ENCODE measurements at regions not wholly inside any gene's neighbourhood (a gene's known extent, or its start where the extent isn't known, plus 50 kb on each side); places are given as distances from the start of the nearest gene placed in this dataset.

GRCh38 chr15:98203872-98204660, 243.6 kb downstream of the ARRDC4 start:
- Mint-ChIP-seq H3K36me3 (ENCODE audit: insufficient read depth) (no peaks in the 10 kb centered on the region), H3K4me1 (ENCODE audit: low read depth in 2 of 2) (no peaks in the 10 kb centered on the region), H3K4me3 (no peak overlapping the region), H3K9me3 (peaks cover 0 to 2% of the 10 kb centered on the region in 2 donors), H3K27ac (no peak overlapping the region), H3K27me3 (no peaks in the 10 kb centered on the region)
- DNase-seq, result no peak
- ATAC-seq (replicated peaks), result no peak

DNA sequence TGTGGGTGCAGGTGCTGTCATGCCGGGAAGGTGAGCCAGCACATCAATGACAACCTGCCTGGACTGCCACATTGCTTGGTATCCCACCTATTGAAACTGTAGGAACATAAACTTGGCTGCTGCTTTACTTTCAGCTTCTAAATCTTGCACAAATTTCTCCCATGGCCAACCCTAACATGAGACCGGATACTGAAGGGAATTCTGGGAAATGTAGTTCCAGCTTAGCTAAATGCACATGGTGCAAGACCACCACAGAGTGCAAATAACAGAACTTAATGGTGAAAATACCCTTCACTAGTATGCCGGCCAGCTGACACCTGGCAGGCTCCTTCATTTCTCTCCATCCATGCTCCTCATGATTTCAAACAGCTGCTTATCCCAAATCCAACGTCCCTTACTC, 247.4 kb downstream of the ARRDC4 start:
- ATAC-seq (replicated peaks) (no peak), DNase-seq (no peak)
- no peak overlapping the region for H3K27ac Mint-ChIP-seq
- no peaks in the 10 kb centered on the region for H3K36me3 Mint-ChIP-seq (ENCODE audit: insufficient read depth)
- no peaks in the 10 kb centered on the region for H3K27me3 Mint-ChIP-seq
- H3K4me1 Mint-ChIP-seq (ENCODE audit: low read depth in 2 of 2), result no peaks in the 10 kb centered on the region
- peaks cover 2 to 8% of the 10 kb centered on the region in 2 donors for H3K9me3 Mint-ChIP-seq
- no peak overlapping the region for H3K4me3 Mint-ChIP-seq

- Mint-ChIP-seq H3K9me3 (peaks cover 1 to 8% of the 10 kb centered on the region in 2 donors), H3K4me3 (no peak overlapping the region), H3K4me1 (ENCODE audit: low read depth in 2 of 2) (no peaks in the 10 kb centered on the region), H3K36me3 (ENCODE audit: insufficient read depth) (no peaks in the 10 kb centered on the region), H3K27me3 (no peaks in the 10 kb centered on the region), H3K27ac (no peak overlapping the region)
- no peak for DNase-seq
- no peak for ATAC-seq (replicated peaks)
Measured at GRCh38 chr15:98213346-98213979, 253.0 kb downstream of the ARRDC4 start.

DNA sequence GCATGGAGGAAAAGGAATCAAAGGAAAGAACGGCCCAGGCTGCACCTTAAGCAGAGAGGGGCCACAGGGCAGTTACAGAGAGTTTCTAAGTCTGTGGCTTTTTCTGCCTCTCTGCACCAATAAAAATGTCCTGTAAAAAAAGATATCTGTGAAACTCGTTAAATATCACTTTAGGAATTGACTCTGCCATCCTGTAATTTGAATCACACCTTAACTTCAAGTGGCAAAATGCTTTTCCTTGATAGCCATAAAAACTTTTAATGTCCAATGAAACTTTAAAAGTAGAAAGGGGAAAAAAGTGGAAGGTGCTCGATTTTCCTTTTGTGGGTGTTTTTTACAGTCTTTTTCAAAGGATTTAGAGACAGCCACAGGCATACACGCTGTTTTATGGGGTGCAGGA, 255.7 kb downstream of the ARRDC4 start:
- ATAC-seq (replicated peaks), result no peak
- H3K27me3 Mint-ChIP-seq, result no peaks in the 10 kb centered on the region
- no peak overlapping the region for H3K4me3 Mint-ChIP-seq
- H3K36me3 Mint-ChIP-seq (ENCODE audit: insufficient read depth), result no peaks in the 10 kb centered on the region
- no peak overlapping the region for H3K27ac Mint-ChIP-seq
- no peak for DNase-seq
- peaks cover 1 to 7% of the 10 kb centered on the region in 2 donors for H3K9me3 Mint-ChIP-seq
- H3K4me1 Mint-ChIP-seq (ENCODE audit: low read depth in 2 of 2), result no peaks in the 10 kb centered on the region

DNA sequence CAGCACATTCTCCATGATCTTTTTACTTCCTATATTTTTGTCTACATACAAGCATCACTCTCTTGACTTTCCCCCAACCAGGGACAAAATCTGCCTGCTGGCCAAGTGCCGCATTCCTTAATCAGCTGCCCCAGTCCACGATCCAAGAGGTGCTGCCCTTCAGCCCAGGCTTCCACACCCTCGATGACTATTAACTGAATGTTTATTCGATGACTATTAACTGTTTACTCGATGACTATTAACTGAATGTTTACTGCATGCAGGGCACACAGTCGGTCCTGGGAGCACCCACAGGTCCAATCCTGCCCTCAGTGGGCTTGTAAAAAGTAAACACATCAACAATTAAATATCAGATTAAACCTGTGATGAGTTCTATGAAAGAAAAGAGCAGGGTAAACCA, 256.9 kb downstream of the ARRDC4 start:
- no peaks in the 10 kb centered on the region for H3K4me1 Mint-ChIP-seq (ENCODE audit: low read depth in 2 of 2)
- H3K36me3 Mint-ChIP-seq (ENCODE audit: insufficient read depth), result no peaks in the 10 kb centered on the region
- no peak overlapping the region for H3K27ac Mint-ChIP-seq
- H3K9me3 Mint-ChIP-seq, result peaks cover 0 to 1% of the 10 kb centered on the region in 2 donors
- ATAC-seq (replicated peaks) (no peak), DNase-seq (no peak)
- no peak overlapping the region for H3K4me3 Mint-ChIP-seq
- H3K27me3 Mint-ChIP-seq, result no peaks in the 10 kb centered on the region

DNA sequence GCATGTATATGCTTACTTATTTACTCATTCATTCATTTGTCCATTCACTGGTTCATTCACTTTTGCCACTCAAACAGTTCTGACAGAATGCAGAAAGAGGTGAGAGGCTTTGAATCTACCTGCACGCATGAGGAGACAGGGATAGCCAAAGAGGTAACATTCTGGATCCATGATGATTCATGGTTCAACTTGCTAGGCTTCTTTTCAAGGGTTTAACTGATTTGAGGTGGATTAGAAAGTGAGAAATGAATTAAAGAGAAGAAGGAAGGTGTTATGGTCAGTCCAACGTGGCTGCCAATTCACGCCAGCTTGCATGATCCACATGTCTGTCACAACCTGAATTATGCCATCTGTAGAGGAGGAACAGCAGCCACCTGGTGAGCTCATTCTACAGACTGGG, 260.6 kb downstream of the ARRDC4 start:
- H3K27me3 Mint-ChIP-seq, result no peaks in the 10 kb centered on the region
- no peaks in the 10 kb centered on the region for H3K4me1 Mint-ChIP-seq (ENCODE audit: low read depth in 2 of 2)
- no peaks in the 10 kb centered on the region for H3K36me3 Mint-ChIP-seq (ENCODE audit: insufficient read depth)

DNA sequence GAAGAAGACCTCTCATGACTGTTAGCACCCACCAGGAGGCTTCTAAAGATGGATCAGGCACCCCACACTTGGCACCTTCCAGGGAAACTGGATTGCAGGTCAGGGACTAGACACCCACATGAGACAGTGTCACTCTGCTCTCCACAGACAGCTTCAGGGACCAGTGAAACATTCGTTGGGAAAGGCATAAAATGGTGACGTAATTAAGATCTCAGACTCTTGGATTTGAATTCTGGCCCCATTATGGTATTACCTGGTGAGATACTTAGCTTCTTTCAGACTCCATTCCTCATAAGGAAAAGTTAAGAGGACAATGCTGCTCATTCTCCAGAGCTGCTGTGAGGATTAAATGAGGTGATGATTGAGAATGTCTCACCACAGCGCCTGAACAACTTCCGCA, 261.1 kb downstream of the ARRDC4 start:
- peaks cover 0 to 1% of the 10 kb centered on the region in 2 donors for H3K9me3 Mint-ChIP-seq
- no peak overlapping the region for H3K27ac Mint-ChIP-seq
- ATAC-seq (replicated peaks) (no peak), DNase-seq (no peak)
- H3K27me3 Mint-ChIP-seq, result no peaks in the 10 kb centered on the region
- no peaks in the 10 kb centered on the region for H3K4me1 Mint-ChIP-seq (ENCODE audit: low read depth in 2 of 2)
- no peaks in the 10 kb centered on the region for H3K36me3 Mint-ChIP-seq (ENCODE audit: insufficient read depth)
- H3K4me3 Mint-ChIP-seq, result no peak overlapping the region

More for the DNA sequence above, 260.6 kb downstream of the ARRDC4 start:
- no peak for DNase-seq
- Mint-ChIP-seq H3K9me3 (peaks cover 0 to 1% of the 10 kb centered on the region in 2 donors), H3K27ac (no peak overlapping the region), H3K4me3 (no peak overlapping the region)
- ATAC-seq (replicated peaks), result no peak

GRCh38 chr15:98226149-98226548, 265.6 kb downstream of the ARRDC4 start:
- Mint-ChIP-seq H3K27me3 (no peaks in the 10 kb centered on the region), H3K9me3 (peaks cover 0 to 2% of the 10 kb centered on the region in 2 donors), H3K4me3 (no peak overlapping the region), H3K36me3 (ENCODE audit: insufficient read depth) (no peaks in the 10 kb centered on the region), H3K4me1 (ENCODE audit: low read depth in 2 of 2) (no peaks in the 10 kb centered on the region), H3K27ac (no peak overlapping the region)
- DNase-seq (no peak), ATAC-seq (replicated peaks) (no peak)

GRCh38 chr15:98226578-98226977, 266.1 kb downstream of the ARRDC4 start:
- Mint-ChIP-seq H3K4me1 (ENCODE audit: low read depth in 2 of 2) (no peaks in the 10 kb centered on the region), H3K27me3 (no peaks in the 10 kb centered on the region), H3K36me3 (ENCODE audit: insufficient read depth) (no peaks in the 10 kb centered on the region), H3K9me3 (peaks cover 0 to 2% of the 10 kb centered on the region in 2 donors), H3K27ac (no peak overlapping the region), H3K4me3 (no peak overlapping the region)
- ATAC-seq (replicated peaks) (no peak), DNase-seq (no peak)

- Mint-ChIP-seq H3K27ac (no peak overlapping the region), H3K36me3 (ENCODE audit: insufficient read depth) (no peaks in the 10 kb centered on the region), H3K27me3 (no peaks in the 10 kb centered on the region), H3K4me3 (no peak overlapping the region), H3K4me1 (ENCODE audit: low read depth in 2 of 2) (no peaks in the 10 kb centered on the region), H3K9me3 (peaks cover 3% of the 10 kb centered on the region in 2 donors)
- DNase-seq, result no peak
- no peak for ATAC-seq (replicated peaks)
Measured at GRCh38 chr15:98228846-98229245, 268.3 kb downstream of the ARRDC4 start.

GRCh38 chr15:98230975-98231374, 270.5 kb downstream of the ARRDC4 start:
- H3K36me3 Mint-ChIP-seq (ENCODE audit: insufficient read depth), result no peaks in the 10 kb centered on the region
- no peak for ATAC-seq (replicated peaks)
- no peaks in the 10 kb centered on the region for H3K27me3 Mint-ChIP-seq
- H3K4me1 Mint-ChIP-seq (ENCODE audit: low read depth in 2 of 2), result no peaks in the 10 kb centered on the region
- H3K4me3 Mint-ChIP-seq, result no peak overlapping the region
- H3K9me3 Mint-ChIP-seq, result peaks cover 3 to 5% of the 10 kb centered on the region in 2 donors
- no peak for DNase-seq
- no peak overlapping the region for H3K27ac Mint-ChIP-seq

DNA sequence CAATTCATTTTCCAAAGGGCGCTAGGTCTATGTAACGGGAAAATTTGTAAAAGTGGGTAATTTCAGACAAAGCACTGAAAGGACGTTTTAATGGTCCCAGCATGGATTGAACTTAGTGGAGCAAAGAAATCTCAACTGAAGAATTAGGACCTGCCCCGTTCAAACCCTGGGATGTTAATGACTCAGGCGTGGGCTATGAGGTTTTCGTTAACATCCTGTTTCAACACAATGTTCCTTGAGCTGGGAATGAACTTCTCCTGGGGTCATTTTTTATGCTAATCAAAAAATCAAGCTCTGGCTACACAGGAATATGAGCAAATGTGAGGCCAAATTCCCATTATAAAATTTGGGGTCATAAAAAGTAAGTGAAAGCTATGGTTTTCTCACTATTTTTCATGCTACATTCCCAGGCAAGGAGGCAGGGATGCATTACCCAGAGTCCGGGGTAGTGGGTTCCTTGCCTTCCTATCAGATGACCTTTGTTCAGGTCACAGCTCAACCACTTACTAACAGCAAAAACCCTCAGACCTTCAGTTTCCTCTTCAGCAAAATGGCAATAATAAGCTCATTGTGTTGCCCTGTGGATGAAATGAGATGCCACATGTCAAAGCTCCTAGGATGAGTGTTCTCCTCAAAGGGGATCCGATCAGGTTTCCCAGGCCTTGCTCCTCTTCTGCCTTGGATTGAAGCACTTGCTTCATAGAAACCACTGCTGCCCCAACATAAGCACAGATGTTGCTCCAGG, 271.4 kb downstream of the ARRDC4 start:
- peaks cover 3 to 5% of the 10 kb centered on the region in 2 donors for H3K9me3 Mint-ChIP-seq
- ATAC-seq (replicated peaks), result no peak
- H3K36me3 Mint-ChIP-seq (ENCODE audit: insufficient read depth), result no peaks in the 10 kb centered on the region
- no peaks in the 10 kb centered on the region for H3K4me1 Mint-ChIP-seq (ENCODE audit: low read depth in 2 of 2)
- H3K4me3 Mint-ChIP-seq, result no peak overlapping the region
- H3K27me3 Mint-ChIP-seq, result no peaks in the 10 kb centered on the region
- H3K27ac Mint-ChIP-seq, result no peak overlapping the region
- DNase-seq, result no peak

GRCh38 chr15:98232761-98233160, 272.3 kb downstream of the ARRDC4 start:
- DNase-seq (no peak), ATAC-seq (replicated peaks) (no peak)
- Mint-ChIP-seq H3K9me3 (peaks cover 3 to 5% of the 10 kb centered on the region in 2 donors), H3K4me3 (no peak overlapping the region), H3K4me1 (ENCODE audit: low read depth in 2 of 2) (no peaks in the 10 kb centered on the region), H3K36me3 (ENCODE audit: insufficient read depth) (no peaks in the 10 kb centered on the region), H3K27ac (no peak overlapping the region), H3K27me3 (no peaks in the 10 kb centered on the region)

GRCh38 chr15:98233873-98234272, 273.4 kb downstream of the ARRDC4 start:
- H3K4me3 Mint-ChIP-seq, result no peak overlapping the region
- no peaks in the 10 kb centered on the region for H3K27me3 Mint-ChIP-seq
- no peak for DNase-seq
- peaks cover 3 to 5% of the 10 kb centered on the region in 2 donors for H3K9me3 Mint-ChIP-seq
- H3K36me3 Mint-ChIP-seq (ENCODE audit: insufficient read depth), result no peaks in the 10 kb centered on the region
- H3K4me1 Mint-ChIP-seq (ENCODE audit: low read depth in 2 of 2), result no peaks in the 10 kb centered on the region
- no peak for ATAC-seq (replicated peaks)
- no peak overlapping the region for H3K27ac Mint-ChIP-seq
